GM21737 (cell line): ENCODE measurements at regions not wholly inside any gene's neighbourhood (a gene's known extent, or its start where the extent isn't known, plus 50 kb on each side); places are given as distances from the start of the nearest gene placed in this dataset.

ENCODE experiments used
- ATAC-seq: cut with Tn5 transposase; IDR thresholded peaks from one replicate; pipeline ENCODE4 v1.9.1; 2021; ENCODE audit warnings: mild to moderate bottlenecking, moderate library complexity; ENCODE audit not compliant: unreplicated experiment

DNA sequence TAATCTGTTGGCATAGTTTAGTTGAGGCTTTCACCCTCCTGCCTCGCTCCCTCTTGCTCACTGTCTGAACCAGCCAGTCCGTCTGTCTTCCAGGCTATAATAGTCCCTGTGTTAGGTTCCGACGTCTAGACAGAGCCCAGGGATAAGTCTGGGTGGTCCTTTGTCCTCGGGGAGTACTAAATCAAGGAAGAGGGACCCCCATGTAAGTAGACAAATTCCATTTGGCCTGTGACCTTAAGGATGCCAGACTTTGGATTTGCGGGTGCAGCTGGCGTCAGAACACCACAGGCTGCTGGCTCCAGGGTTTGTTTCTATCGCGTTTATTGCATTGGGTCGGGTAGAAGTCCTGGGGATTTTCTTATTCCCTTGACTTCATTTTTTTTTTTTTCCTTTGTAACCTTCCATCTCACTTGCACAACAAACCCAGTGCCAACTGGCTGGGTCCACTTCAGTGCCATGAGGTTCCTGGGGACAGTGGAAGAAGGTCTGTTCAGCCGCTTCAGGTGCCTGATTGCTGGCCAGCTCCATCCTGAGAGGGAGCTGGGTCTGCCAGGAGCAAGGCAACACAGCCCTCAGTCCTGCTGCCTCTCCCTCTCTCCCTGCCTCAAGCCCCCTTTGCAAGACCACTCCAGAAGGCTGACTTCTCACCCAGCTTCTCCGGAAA is 95.4 kb upstream of the KLHL25 start:
- ATAC-seq: no peak

DNA sequence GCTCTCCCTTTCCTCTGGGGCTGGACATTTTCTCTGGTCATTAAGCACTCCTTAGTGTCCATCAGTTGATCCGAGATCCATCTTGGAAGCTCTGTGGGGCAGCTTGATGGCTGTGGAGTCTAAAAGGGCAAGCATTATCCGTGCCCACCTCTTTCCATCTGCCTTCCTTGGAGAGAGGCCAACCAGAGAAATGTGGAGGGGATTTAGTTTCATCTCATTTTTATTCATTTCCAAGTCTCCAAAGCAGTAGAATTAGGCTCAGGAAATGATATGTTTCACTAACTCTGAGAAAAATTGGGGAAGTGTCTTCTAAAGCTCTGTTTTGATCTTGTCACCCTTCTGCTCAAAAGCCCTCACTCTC is 95.9 kb upstream of the KLHL25 start:
- ATAC-seq: no peak

DNA sequence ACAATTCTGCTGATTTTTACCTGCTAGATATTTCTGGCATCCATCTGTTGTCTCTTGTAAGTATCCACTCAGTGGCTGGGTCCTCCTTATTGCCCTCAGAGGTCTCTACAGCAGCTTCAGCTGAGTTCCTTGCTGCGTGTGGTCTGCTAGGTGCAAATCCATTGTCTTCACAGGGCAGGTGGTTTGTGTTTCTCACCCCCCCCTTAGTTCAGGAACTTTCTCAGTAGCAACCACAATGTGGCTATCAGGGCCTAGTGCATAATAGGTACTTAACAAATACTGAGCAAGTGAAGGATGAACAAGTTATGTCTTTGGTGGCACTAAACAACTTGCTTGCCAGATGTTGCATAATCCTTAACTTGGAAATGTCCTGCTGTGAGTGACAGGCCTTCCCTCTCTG is 96.7 kb upstream of the KLHL25 start:
- no peak for ATAC-seq

DNA sequence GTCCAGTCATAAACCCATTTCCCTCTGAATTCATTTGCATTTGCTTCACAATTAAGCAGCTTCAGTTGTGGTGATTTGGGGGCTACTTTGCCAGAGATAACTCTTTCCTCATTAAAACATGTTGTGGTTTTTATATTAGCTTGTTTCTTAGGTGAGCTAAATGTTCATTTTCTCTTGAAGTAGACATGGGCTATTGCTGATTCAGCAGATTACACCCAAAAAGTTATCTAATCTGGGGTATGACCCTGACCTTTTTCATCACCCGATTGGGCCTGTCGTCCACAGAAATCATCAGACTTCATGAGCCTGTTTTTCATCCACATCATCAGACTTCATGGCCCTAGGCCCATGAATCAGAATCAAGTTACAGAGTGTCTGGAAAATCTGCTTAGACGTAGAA is 97.5 kb upstream of the KLHL25 start:
- no peak for ATAC-seq

DNA sequence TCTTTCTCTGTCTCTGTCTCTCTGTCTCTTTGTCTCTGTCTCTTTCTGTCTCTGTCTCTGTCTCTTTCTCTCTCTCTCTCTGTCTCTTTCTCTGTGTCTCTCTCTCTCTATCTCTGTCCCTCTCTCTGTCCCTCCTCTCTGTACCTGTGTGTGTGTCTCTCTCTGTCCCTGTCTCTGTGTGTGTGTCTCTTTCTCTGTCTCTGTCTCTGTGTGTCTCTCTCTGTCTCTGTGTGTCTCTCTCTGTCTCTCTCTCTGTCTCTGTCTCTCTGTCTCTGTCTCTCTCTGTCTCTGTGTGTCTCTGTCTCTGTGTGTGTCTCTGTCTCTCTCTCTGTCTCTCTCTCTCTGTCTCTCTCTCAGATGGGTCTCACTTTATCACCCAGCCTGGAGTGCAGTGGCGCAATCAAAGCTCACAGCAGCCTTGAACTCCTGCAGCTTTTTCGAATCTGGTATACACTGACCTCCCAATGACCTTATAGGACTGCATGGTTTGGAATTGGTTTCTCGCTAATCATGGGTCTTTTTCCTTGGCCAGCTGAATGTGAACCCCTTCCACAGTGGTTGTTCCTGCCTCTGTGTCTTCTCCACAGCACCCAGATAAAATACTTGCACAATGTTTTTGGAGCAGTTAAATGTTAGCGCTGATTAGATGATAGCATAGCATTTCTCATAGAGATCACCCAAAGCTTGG is 102.6 kb upstream of the KLHL25 start:
- ATAC-seq: no peak

DNA sequence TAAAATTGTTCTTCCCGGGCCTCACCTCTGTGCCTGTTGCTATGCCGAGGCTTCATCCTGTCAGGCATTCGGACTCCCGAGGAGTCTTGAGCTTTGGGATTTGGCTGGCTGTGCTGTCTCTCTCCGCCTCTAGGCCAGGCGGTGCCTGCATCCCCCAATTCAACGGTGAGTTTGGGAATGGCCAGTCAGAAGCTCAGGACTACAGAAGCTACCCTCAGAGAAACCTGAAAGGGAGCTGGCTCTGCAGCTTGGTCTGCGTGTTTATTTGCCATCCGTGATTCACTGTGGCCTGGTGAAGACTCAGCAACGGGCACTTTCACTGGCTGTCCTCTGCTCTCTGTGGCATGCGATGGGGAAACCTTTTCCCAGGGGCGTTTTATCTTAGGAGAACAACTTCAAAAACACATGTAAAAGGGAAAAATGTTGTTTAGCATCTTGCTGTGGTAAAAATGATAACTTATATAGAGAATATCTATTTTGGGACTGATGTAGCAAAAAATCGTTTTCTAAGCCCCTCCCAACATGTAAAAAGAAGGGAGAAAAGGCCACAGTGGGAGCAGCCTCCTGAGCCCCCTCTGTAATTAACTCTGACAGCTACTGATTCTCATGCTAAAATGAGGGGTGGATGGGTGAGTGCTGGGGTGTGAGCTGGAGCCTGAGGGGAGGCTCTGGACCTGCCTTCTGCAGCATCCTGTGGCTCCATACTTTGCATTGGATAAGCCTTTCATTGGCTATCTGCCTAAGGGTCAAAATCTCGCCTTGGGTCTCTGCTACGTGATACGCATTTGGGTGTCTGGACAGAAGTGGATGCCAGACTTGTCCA is 103.4 kb upstream of the KLHL25 start:
- ATAC-seq: no peak

DNA sequence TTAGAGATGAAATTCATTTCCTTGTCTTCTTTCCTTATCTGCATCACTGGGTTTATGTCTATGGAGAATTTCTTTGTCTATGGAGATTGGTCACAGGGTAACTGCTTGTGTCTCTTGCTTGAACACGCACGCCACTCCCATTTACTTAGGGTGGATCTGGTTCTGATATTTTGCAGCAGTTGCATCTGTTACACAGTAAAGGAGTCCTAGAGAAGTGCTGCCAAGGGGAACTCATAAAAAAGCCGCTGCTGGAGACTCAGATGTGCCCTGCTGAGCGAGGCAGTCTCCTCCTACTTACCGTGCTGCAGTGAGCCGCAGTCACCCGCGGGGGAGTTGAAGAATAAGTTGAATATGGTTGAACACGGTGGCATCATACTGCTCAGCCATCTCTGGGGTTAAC is 105.2 kb upstream of the KLHL25 start:
- no peak for ATAC-seq

DNA sequence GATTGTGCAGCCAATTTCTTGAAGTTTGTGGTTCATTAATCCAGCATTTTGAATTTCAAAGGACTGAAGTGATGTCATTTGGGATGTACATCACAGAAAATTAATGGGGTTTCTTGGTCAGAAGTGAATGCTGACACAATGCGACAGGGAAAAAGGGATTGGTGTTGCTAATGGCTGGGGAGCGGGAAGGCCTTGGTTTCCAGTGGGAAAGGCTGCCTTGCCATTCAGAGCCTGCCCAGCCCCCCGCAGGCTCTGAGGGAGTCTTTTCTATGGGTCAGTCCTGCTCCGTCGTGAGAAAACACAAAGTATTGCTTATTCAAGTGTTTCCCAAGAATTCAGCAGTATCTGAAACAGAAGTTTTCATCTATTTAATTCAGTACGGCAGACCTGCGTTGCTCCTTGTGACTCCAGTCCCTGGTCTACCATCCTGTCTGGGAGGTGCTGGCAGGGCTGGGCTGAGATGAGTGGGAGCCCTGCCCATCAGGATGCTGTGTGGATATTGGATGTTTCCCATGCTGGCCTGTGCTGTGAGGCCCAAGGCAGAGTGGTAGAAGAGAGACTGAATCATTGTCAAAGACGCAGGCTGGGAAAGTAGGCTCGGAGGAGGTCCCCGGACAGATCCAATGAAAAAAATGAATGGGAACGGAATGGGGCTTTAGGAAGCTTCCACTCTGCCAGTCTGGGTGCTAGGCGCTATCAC is 111.2 kb upstream of the KLHL25 start:
- no peak for ATAC-seq

DNA sequence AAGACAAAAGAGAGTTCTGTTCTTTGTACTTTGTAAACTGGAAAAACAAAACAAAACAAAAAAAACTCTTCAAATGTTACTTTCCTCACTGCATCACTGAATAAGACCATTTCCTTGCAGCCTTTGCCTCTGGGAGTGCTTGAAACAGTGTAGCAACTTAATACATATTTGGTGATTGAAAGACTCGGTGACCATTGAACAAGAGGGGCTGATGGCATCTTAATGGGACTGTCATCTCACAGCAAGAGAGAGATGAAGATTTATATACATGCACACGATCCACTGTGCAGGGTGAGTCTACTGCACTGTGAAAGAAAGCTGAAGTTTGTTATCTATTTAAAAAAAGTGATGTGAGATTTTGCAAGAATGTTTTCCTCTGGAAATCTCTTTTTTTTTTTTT is 111.9 kb upstream of the KLHL25 start:
- ATAC-seq: no peak

DNA sequence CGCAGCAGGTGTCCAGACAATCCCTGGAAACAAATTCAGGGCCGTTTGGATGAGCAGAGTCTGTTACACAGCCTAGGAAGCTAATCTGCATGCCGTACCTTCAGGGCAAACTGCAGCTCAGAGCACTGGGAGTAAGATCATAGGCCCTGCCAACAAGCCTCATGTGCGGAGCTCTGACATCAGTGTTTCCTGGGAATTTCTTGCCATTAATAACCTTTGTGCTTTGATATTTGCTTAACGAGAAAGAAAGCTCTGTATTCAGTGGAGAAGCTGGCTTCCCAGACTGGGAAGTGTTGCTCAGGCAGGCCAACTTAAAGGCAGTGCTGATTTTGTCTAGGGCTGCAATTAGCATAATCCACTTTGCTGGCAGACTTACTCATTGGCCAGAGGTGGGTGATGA is 116.1 kb upstream of the KLHL25 start:
- ATAC-seq: no peak

DNA sequence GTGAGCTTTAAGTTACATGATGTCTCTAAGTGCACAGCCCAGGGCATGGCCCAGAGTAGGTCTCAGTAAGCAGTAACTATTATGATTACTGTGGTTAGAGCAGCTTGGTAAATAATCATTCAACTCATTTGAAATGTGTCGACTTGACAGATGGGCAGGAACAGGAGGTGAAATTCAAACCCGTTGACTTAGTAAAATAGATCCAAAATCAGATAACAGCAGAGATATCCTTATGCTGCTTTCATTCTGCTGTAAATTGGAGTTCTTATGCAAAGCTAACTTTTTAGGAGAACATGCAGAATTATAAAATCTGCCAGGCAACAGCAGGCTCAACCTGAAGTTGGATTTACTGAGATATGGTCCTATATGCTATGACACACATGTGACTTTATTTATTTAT is 118.7 kb upstream of the KLHL25 start:
- ATAC-seq: no peak

DNA sequence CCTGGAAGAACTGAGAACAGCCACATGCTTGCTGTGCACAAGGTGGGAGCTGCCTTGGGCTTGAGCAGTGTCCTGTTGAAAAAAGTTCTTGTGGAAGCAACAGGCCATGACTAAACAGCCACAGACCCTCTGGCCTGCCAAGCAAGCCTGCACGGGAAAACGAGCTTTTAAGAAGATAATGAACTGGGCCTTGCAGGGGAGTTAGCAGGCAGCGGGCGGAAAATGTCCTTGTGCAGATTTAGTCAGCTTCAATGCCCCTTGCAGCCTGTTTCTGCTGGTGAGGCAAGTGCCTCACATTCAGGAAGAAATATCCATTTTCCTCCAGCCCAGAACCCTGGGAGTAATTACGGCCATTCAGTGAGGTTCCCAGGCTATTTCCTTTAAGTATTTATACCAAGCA is 126.2 kb upstream of the KLHL25 start:
- no peak for ATAC-seq

DNA sequence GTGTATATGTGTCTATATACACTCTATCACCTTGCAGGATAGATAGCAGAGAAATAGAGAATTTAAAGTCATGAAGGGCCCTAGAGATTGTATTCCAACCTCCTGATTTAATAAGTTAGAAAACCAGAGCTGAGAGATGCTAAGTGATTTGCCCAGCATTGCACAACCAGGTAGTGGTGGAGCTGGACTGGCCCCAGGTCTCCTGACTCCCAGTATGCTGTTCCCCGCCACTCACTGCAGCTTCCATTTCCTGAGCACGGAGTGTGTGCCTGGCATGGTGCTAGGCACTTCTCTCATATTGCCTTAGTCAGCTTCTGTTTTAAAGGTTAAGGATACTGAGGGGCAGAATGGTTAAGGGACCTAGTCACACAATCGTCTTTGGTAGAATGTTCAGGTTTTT is 129.4 kb upstream of the KLHL25 start:
- no peak for ATAC-seq

DNA sequence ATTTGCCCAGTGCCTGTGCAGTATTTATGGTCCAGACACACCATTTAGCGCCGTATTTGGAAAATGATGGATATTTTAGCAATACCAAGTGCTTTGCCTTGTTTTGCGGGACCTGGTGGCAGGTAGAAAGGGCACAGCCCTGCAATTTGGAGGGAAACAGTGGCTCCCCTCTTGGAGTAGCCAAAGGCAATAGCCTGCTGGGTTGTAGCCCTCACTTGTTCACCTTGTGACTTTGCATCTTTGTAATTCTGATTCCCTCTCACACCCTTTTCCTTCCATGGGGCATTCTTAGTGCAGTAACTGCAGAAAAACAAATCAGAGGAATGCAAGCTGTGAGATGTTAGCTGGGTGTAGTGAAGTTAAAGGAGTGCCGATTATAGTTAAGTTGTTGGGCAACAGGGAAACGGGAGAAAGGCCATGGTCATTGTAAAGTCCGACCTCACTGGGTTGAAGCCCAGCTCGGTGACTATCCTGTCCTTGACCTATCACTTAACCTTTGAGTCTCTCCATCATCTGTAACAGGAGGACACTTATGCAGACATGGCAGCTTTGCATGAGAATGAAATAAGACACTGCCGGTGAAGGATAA is 131.0 kb upstream of the KLHL25 start:
- no peak for ATAC-seq

DNA sequence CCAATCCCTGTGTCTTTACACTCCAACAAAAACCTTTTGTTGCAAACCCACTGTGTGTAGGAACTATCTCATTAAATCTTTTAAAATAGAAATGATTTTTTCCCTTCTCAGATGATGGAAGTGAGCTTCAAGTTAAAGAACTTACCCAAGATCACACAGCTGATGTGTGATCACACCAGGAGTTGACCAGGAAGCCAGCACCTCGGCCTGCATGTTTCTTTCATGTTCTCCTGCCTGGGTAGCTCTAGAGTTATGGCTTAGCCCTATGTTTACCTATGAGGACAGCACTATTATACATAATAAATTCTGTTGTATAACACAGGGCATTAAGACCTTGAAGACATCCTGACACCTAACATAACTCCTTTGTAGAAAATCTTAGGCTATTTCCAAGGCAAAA is 132.1 kb upstream of the KLHL25 start:
- ATAC-seq: no peak

DNA sequence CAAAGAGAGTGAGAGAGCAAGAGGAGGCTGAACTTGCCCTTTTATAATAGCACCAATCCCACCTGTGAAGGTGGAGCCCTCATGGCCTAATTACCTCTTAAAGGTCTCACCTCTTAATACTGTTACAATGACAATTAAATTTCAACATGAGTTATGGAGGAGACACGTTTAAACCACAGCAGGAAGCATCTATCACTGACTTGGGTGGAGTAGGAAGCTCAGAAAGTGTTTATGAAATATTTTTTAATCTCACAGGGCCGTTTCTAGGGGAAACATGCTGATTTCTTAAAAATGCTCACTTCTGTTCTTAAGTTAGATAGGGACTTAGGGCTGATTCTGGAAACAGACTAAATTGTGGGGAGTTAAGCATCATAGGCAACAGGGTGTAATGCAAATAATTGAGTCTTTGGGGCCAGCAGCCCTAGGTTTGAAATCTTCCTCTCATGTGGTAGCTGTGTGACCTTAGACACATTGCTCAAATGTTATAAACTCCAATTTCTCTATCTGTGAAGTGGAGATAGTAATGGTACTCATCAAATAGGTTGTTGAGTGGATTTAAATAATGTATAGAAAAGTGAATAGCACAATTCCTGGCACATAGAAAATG is 133.3 kb upstream of the KLHL25 start:
- ATAC-seq: no peak

DNA sequence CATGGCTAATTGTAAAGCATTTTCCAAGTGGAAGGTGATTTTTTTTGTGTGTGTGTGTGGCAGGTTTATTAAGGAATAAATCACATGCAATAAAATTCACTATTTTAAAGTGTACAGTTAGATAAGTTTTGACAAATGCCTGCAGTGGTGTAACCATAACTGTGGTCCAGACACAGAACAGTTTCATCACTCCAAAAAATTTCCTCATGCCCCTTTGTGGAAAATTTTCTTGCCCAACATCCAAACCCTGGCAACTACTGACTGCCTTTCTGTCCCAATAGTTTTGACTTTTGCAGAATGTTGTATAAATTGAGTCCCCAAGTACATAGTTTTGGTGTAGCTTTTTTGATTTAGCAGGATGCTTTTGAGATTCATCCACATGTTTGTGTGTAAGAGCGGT is 135.1 kb upstream of the KLHL25 start:
- ATAC-seq: no peak

DNA sequence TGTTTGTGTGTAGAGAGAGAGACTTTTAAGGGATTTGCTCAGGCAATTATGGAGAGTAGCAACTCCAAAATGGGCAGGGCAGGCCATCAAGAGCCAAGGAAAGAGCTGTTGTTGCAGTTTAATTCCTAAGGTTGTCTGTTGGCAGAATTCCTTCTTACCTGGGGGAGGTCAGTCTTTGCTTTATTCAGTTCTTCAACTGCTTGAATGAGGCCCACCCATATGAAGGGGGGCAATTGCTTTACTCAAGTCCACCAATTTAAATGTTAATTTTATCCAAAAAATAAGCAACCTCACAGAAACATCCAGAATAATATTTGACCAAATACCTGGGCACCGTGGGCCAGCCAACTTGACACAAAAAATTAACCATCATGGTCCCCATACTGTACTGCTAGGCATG is 137.7 kb upstream of the KLHL25 start:
- no peak for ATAC-seq

DNA sequence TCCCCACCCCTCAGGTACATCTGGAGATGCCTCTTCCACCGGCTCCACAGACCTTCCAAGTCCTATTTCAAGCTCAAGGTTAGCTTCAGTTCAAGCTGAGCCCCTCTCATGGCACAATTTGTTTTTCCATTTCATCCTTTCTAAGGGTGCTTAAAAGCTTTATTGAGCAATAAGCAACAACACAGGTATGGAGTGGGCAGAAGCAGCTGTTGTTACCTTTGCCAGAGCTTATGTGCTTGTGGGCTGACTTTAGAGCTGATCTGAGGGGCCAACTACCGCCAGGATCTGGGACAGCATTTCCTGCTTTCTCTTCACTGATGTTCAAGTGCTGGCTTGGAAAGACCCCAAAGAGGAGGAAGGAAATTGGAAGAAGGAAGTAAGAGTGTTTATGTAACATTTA is 140.0 kb upstream of the KLHL25 start:
- no peak for ATAC-seq

DNA sequence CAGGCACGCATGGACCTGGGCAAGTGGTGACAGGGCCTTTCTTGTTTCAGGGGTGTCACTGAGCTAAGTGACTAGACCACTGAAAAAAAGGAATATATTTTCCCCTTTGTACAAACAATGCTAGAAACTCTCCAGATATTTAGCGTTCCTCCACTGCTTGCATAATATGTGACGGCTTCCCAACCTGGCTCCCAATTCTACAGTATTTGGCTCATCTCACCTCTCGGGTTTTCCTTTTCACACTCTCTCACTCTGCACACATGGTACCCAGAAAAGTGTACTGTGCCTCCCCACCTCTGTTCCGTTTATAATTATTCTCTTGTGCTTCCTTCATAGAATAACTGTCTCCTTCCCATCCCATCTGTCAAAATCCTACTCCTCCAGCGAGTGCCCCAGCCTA is 140.5 kb upstream of the KLHL25 start:
- no peak for ATAC-seq

DNA sequence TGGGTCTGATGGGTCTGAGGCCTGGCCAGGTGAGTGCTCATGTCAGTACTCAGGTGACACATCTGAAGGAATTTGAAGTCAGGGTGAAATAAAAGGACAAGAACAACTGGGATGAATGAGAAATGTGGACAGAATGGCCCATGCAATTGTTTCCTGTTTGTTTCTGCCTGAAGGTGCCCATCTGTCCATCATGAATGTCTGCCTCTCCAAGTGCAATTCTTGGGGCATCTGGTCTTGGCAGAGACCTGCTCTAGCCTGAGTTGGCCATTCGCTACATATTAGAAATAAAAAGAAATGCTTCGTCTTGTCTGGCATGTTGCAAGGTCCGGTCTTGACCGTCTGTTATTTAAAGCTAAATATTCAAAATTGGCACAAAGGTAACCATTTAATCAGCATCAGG is 142.0 kb upstream of the AGBL1 start:
- no peak for ATAC-seq
